Adrenal gland (tissue), 9 donors: ENCODE measurements at regions not wholly inside any gene's neighbourhood (a gene's known extent, or its start where the extent isn't known, plus 50 kb on each side); places are given as distances from the start of the nearest gene placed in this dataset.

Experiments
- DNase-seq, 7 donors: peaks; one replicate each; pipeline ENCODE4 v3.0.0-alpha.2; 2019 to 2020
- H3K27ac ChIP-seq, 5 donors: fragments of 200-600 bp; sonication (generic) in 4 of 5; 1 replicate in 3 of 5; 2 replicates in 2 of 5; pipeline versions ENCODE4 v1.5.1 to v1.8.0; 2016 to 2020; ENCODE audit warnings: mild to moderate bottlenecking in 1 of 5
- H3K27me3 ChIP-seq: fragments of 200-600 bp; 2 replicates; pipeline ENCODE4 v1.8.0; 2021
- H3K36me3 ChIP-seq, 2 donors: fragments of 200-600 bp; replicated peaks in 1 of 2; 1 replicate in 1 of 2; 2 replicates in 1 of 2; pipeline versions ENCODE4 v1.5.1 to v1.8.0; 2018 to 2022
- H3K4me1 ChIP-seq, 2 donors: fragments of 200-600 bp; replicated peaks in 1 of 2; 1 replicate in 1 of 2; 2 replicates in 1 of 2; pipeline versions ENCODE4 v1.5.1 to v1.8.0; 2018 to 2021
- H3K4me3 ChIP-seq, 4 donors: fragments of 200-600 bp; sonication (generic) in 3 of 4; one replicate each; pipeline ENCODE4 v1.5.1; 2016 to 2018
- H3K9me3 ChIP-seq, 3 donors: fragments of 200-600 bp; sonication (generic) in 1 of 3; replicated peaks in 1 of 3; 1 replicate in 2 of 3; 2 replicates in 1 of 3; pipeline versions ENCODE4 v1.5.1 to v1.8.0; 2016 to 2021
- POLR2A ChIP-seq, 2 donors: fragments of 450-650 bp; IDR thresholded peaks; one replicate each; pipeline ENCODE4 v1.6.1; 2017; ENCODE audit warnings: antibody characterized with exemption in 2 of 2, mild to moderate bottlenecking in 2 of 2, moderate library complexity in 1 of 2
- WGBS, 4 donors: extraction: QIAGEN DNeasy Blood & Tissue Kit in 2 of 4; methylation state at CpG; one replicate each; pipeline versions ENCODE4 v1.1.5 to v1.1.7; 2013 to 2017; 5-methylcytosine and 5-hydroxymethylcytosine counted together
- intact Hi-C, 2 donors: fragments of 100-400 bp; cut with DNase I; formaldehyde crosslinking; loops; one replicate each; pipeline versions ENCODE4 v1.14.1 to v1.15.0; 2022 to 2023
- TF ChIP-seq, protein P1 (sequence below), 6 experiments: fragments of 450-650 bp in 4 of 6; fragments of 200-600 bp in 2 of 6; sonication (generic) in 1 of 6; IDR thresholded peaks; 1 replicate in 5 of 6; 2 replicates in 1 of 6; pipeline versions ENCODE4 v1.5.1 to v1.8.0; 2016 to 2021; ENCODE audit warnings: antibody characterized with exemption in 6 of 6, mild to moderate bottlenecking in 2 of 6, moderate library complexity in 1 of 6
- donor health status: healthy with polysubstance abuse.
- donor health status: Bipolar disorder and iron deficiency.
- donor health status: DM: yes; HTN: yes; CAD: no.
- donor health status: DM: no; HTN: no; CAD: no.
- donor health status: DM: no; HTN: no; CAD: no.

- no peak for TF ChIP-seq POLR2A (IDR thresholded peaks at IDR 0.05)
- TF ChIP-seq, protein P1, sequence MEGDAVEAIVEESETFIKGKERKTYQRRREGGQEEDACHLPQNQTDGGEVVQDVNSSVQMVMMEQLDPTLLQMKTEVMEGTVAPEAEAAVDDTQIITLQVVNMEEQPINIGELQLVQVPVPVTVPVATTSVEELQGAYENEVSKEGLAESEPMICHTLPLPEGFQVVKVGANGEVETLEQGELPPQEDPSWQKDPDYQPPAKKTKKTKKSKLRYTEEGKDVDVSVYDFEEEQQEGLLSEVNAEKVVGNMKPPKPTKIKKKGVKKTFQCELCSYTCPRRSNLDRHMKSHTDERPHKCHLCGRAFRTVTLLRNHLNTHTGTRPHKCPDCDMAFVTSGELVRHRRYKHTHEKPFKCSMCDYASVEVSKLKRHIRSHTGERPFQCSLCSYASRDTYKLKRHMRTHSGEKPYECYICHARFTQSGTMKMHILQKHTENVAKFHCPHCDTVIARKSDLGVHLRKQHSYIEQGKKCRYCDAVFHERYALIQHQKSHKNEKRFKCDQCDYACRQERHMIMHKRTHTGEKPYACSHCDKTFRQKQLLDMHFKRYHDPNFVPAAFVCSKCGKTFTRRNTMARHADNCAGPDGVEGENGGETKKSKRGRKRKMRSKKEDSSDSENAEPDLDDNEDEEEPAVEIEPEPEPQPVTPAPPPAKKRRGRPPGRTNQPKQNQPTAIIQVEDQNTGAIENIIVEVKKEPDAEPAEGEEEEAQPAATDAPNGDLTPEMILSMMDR (IDR thresholded peaks at IDR 0.05): no peak
- 76 to 82% (median 78%) methylated on average over 1 of the region's 1 CpG for WGBS, 4 donors
- H3K9me3 ChIP-seq: no peaks in the 10 kb centered on the region
- no peaks in the 10 kb centered on the region for H3K27me3 ChIP-seq
- H3K27ac ChIP-seq: no peak overlapping the region
- intact Hi-C loops: no loop called here
- H3K4me1 ChIP-seq: no peaks in the 10 kb centered on the region
- no peaks in the 10 kb centered on the region for H3K36me3 ChIP-seq
- DNase-seq: no peak
- no peak overlapping the region for H3K4me3 ChIP-seq
Observed at GRCh38 chr16:47885489-47885888, 270.3 kb downstream of the ABCC12 start.

- Histone ChIP-seq H3K36me3 (no peaks in the 10 kb centered on the region), H3K27ac (no peak overlapping the region), H3K9me3 (no peaks in the 10 kb centered on the region), H3K4me1 (no peaks in the 10 kb centered on the region), H3K4me3 (no peak overlapping the region), H3K27me3 (no peaks in the 10 kb centered on the region)
- 43 to 48% (median 45%) methylated on average over 2 of the region's 2 CpGs for WGBS, 4 donors
- DNase-seq: no peak
- TF ChIP-seq POLR2A (IDR thresholded peaks at IDR 0.05): no peak
- TF ChIP-seq, protein P1 (IDR thresholded peaks at IDR 0.05): no peak
- intact Hi-C loops: no loop called here
Observed at GRCh38 chr16:47884116-47884725, 271.6 kb downstream of the ABCC12 start.

- TF ChIP-seq, protein P1 (IDR thresholded peaks at IDR 0.05): no peak
- TF ChIP-seq POLR2A (IDR thresholded peaks at IDR 0.05): no peak
- DNase-seq: no peak
- Histone ChIP-seq H3K27me3 (no peaks in the 10 kb centered on the region), H3K9me3 (no peaks in the 10 kb centered on the region), H3K4me1 (no peaks in the 10 kb centered on the region), H3K36me3 (no peaks in the 10 kb centered on the region), H3K27ac (no peak overlapping the region), H3K4me3 (no peak overlapping the region)
- intact Hi-C loops: no loop called here
- WGBS, 4 donors: 80 to 88% (median 85%) methylated on average over 4 of the region's 4 CpGs
Observed at GRCh38 chr16:47881574-47881973, 274.2 kb downstream of the ABCC12 start.

- 80 to 86% (median 82%) methylated on average over 5 of the region's 5 CpGs for WGBS, 4 donors
Observed at GRCh38 chr16:47880653-47881052, 275.1 kb downstream of the ABCC12 start.

More at GRCh38 chr16:47880653-47881052, 275.1 kb downstream of the ABCC12 start:
- Histone ChIP-seq H3K4me1 (no peaks in the 10 kb centered on the region), H3K36me3 (no peaks in the 10 kb centered on the region), H3K27ac (no peak overlapping the region), H3K4me3 (no peak overlapping the region), H3K27me3 (no peaks in the 10 kb centered on the region), H3K9me3 (no peaks in the 10 kb centered on the region)
- intact Hi-C loops: no loop called here
- DNase-seq: no peak
- TF ChIP-seq, protein P1 (IDR thresholded peaks at IDR 0.05): no peak
- no peak for TF ChIP-seq POLR2A (IDR thresholded peaks at IDR 0.05)
